ENCODE measurements at regions not wholly inside any gene's neighbourhood (a gene's known extent, or its start where the extent isn't known, plus 50 kb on each side); places are given as distances from the start of the nearest gene placed in this dataset.

GRCh38 chr2:6694555-6694954 lies 171.2 kb downstream of the CMPK2 start:
- TF ChIP-seq POLR2A (IDR thresholded peaks at IDR 0.05; ENCODE audit: extremely low read depth, insufficient read length), result no peak
- no peak for TF ChIP-seq CTCF (IDR thresholded peaks at IDR 0.05; ENCODE audit: low read depth, low read length)
- no peak for TF ChIP-seq MAX (IDR thresholded peaks at IDR 0.05; ENCODE audit: low read depth, low read length)
